SHP77 (cell line): ENCODE measurements at regions not wholly inside any gene's neighbourhood (a gene's known extent, or its start where the extent isn't known, plus 50 kb on each side); places are given as distances from the start of the nearest gene placed in this dataset.

ENCODE experiments used
- DNase-seq, 2 experiments: peaks; one replicate each; lab custom pipeline; 2025; lab: John Stamatoyannopoulos, UW

- DNase-seq = no peak
Measured at GRCh38 chr3:31249545-31249944, 283.2 kb upstream of the STT3B start.

GRCh38 chr3:31250116-31250777 is 282.5 kb upstream of the STT3B start:
- no peak for DNase-seq

GRCh38 chr3:31251083-31251482 is 281.6 kb upstream of the STT3B start:
- DNase-seq = no peak

GRCh38 chr3:31252216-31253185 is 280.2 kb upstream of the STT3B start:
- no peak for DNase-seq

GRCh38 chr3:31253782-31254181 is 278.9 kb upstream of the STT3B start:
- no peak for DNase-seq

GRCh38 chr3:31254483-31254882 is 278.2 kb upstream of the STT3B start:
- DNase-seq = no peak

- no peak for DNase-seq
Measured at GRCh38 chr3:31255007-31255581, 277.6 kb upstream of the STT3B start.

GRCh38 chr3:31262201-31262600 is 270.5 kb upstream of the STT3B start:
- no peak for DNase-seq

- DNase-seq = no peak
Measured at GRCh38 chr3:31263897-31264296, 268.8 kb upstream of the STT3B start.

GRCh38 chr3:31265646-31266428 is 266.9 kb upstream of the STT3B start:
- no peak for DNase-seq

- DNase-seq = no peak
Measured at GRCh38 chr3:31268868-31269267, 263.9 kb upstream of the STT3B start.

- DNase-seq = no peak
Measured at GRCh38 chr3:31270010-31270409, 262.7 kb upstream of the STT3B start.

- no peak for DNase-seq
Measured at GRCh38 chr3:31274326-31275024, 258.2 kb upstream of the STT3B start.

GRCh38 chr3:31275038-31275572 is 257.6 kb upstream of the STT3B start:
- DNase-seq = no peak

- DNase-seq = no peak
Measured at GRCh38 chr3:31275583-31275982, 257.1 kb upstream of the STT3B start.

GRCh38 chr3:31277582-31277981 is 255.1 kb upstream of the STT3B start:
- DNase-seq = no peak

GRCh38 chr3:31278532-31278931 is 254.2 kb upstream of the STT3B start:
- DNase-seq = no peak

GRCh38 chr3:31284776-31285175 is 247.9 kb upstream of the STT3B start:
- no peak for DNase-seq

- DNase-seq = no peak
Measured at GRCh38 chr3:31285833-31286486, 246.8 kb upstream of the STT3B start.

- DNase-seq = no peak
Measured at GRCh38 chr3:31288224-31288623, 244.5 kb upstream of the STT3B start.

GRCh38 chr3:31288641-31289100 is 244.1 kb upstream of the STT3B start:
- no peak for DNase-seq
